MM.1S (cell line): ENCODE measurements at regions not wholly inside any gene's neighbourhood (a gene's known extent, or its start where the extent isn't known, plus 50 kb on each side); places are given as distances from the start of the nearest gene placed in this dataset.

Experiments used
- DNase-seq: peaks from one replicate; pipeline ENCODE4 v3.0.0-alpha.2; 2015
- H2AFZ ChIP-seq: fragments of 300-600 bp; sonication (generic); 2 replicates; pipeline ENCODE4 v1.6.0; 2016; ENCODE audit warnings: antibody characterized with exemption, low read length
- H3F3A ChIP-seq: fragments of 300-600 bp; sonication (generic); 2 replicates; pipeline ENCODE4 v1.6.1; 2016; ENCODE audit warnings: mild to moderate bottlenecking, antibody characterized with exemption, low read length, moderate library complexity, mixed read lengths; ENCODE audit not compliant: insufficient read depth
- H3K27ac ChIP-seq: fragments of 300-600 bp; sonication (generic); 2 replicates; pipeline ENCODE4 v1.5.1; 2016; ENCODE audit warnings: mild to moderate bottlenecking, low read length
- H3K27me3 ChIP-seq: fragments of 300-600 bp; sonication (generic); replicated peaks from 2 replicates; pipeline ENCODE4 v1.6.0; 2016; ENCODE audit warnings: low read length; ENCODE audit not compliant: insufficient read depth
- H3K36me3 ChIP-seq: fragments of 300-600 bp; sonication (generic); replicated peaks from 2 replicates; pipeline ENCODE4 v1.6.1; 2016; ENCODE audit warnings: mild to moderate bottlenecking, low read length, mixed read lengths; ENCODE audit not compliant: insufficient read depth
- H3K4me1 ChIP-seq: fragments of 300-600 bp; sonication (generic); 2 replicates; pipeline ENCODE4 v1.6.1; 2016; ENCODE audit warnings: low read length, mixed read lengths
- H3K4me2 ChIP-seq: fragments of 300-600 bp; sonication (generic); 2 replicates; pipeline ENCODE4 v1.6.0; 2016; ENCODE audit warnings: low read depth, low read length
- H3K4me3 ChIP-seq: fragments of 300-600 bp; sonication (generic); 2 replicates; pipeline ENCODE4 v1.5.1; 2016; ENCODE audit warnings: low read length, mixed read lengths
- H3K79me2 ChIP-seq: fragments of 300-600 bp; sonication (generic); 2 replicates; pipeline ENCODE4 v1.6.1; 2016; ENCODE audit warnings: mixed run types, low read length, mixed read lengths
- H3K9ac ChIP-seq: fragments of 300-600 bp; sonication (generic); 2 replicates; pipeline ENCODE4 v1.6.1; 2016; ENCODE audit warnings: low read length, mixed read lengths
- H3K9me2 ChIP-seq: fragments of 300-600 bp; sonication (generic); replicated peaks from 2 replicates; pipeline ENCODE4 v1.6.1; 2016; ENCODE audit warnings: mild to moderate bottlenecking, low read length, mixed read lengths; ENCODE audit not compliant: insufficient read depth
- H3K9me3 ChIP-seq: fragments of 300-600 bp; sonication (generic); replicated peaks from 2 replicates; pipeline ENCODE4 v1.6.1; 2016; ENCODE audit warnings: mild to moderate bottlenecking, low read length, mixed read lengths; ENCODE audit not compliant: insufficient read depth
- H4K20me1 ChIP-seq: fragments of 300-600 bp; sonication (generic); 2 replicates; pipeline ENCODE4 v1.6.1; 2016; ENCODE audit warnings: mild to moderate bottlenecking, low read length, moderate library complexity, mixed read lengths; ENCODE audit not compliant: insufficient read depth
- CTCF ChIP-seq: fragments of 300-600 bp; sonication (generic); IDR thresholded peaks from 2 replicates; pipeline ENCODE4 v1.5.1; 2016; ENCODE audit warnings: antibody characterized with exemption, low read length, mixed read lengths
- EZH2 ChIP-seq: fragments of 300-600 bp; sonication (generic); optimal IDR thresholded peaks from 2 replicates; pipeline ENCODE3; 2017; ENCODE audit warnings: low read depth, mild to moderate bottlenecking, antibody characterized with exemption, low read length, mixed read lengths
- EZH2phosphoT487 ChIP-seq: fragments of 300-600 bp; sonication (generic); IDR thresholded peaks from 2 replicates; pipeline ENCODE4 v1.6.1; 2018; ENCODE audit warnings: antibody characterized with exemption, low read length

- DNase-seq = no peak
- no peak overlapping the region for H3K4me3 ChIP-seq
- H2AFZ ChIP-seq = no peak overlapping the region
- H3F3A ChIP-seq = no peaks in the 10 kb centered on the region
- H3K79me2 ChIP-seq = no peaks in the 10 kb centered on the region
- no peaks in the 10 kb centered on the region for H3K4me1 ChIP-seq
- no peaks in the 10 kb centered on the region for H3K36me3 ChIP-seq
- TF ChIP-seq CTCF (no peak), EZH2phosphoT487 (no peak), EZH2 (no peak)
- no peaks in the 10 kb centered on the region for H3K27me3 ChIP-seq
- H3K27ac ChIP-seq = no peak overlapping the region
- H3K9me2 ChIP-seq = no peaks in the 10 kb centered on the region
- H3K4me2 ChIP-seq = no peak overlapping the region
- H4K20me1 ChIP-seq = no peaks in the 10 kb centered on the region
- no peaks in the 10 kb centered on the region for H3K9me3 ChIP-seq
- H3K9ac ChIP-seq = no peak overlapping the region
Observed at GRCh38 chr1:86239490-86239889, 82.9 kb upstream of the COL24A1 start.

DNA sequence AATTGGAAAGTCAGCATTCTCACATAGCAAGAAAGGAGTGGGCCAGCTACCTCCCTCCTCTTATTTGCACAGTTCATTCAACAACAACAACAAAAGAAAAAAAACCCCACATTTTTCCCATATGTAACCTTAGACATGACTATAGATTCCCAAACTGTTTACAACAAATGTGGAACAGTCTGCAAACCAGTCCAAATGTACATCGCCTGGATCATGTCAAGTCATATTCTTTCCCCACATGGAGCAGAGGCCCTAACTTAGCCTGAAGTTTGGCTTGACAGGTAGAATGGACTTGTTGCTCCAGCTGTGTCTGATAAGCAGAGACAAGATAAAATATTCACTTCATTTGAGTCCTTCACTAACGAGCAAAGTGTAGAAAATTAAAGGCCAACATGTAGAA lies 81.7 kb upstream of the COL24A1 start:
- DNase-seq = no peak
- H3K4me2 ChIP-seq = no peak overlapping the region
- H3K4me3 ChIP-seq = no peak overlapping the region
- H3K27ac ChIP-seq = no peak overlapping the region
- no peak overlapping the region for H2AFZ ChIP-seq
- H3K9me3 ChIP-seq = no peaks in the 10 kb centered on the region; the same call in 1 of the 2 replicates
- no peaks in the 10 kb centered on the region for H3K79me2 ChIP-seq
- no peaks in the 10 kb centered on the region for H3K9me2 ChIP-seq
- H3K36me3 ChIP-seq = no peaks in the 10 kb centered on the region
- H4K20me1 ChIP-seq = no peaks in the 10 kb centered on the region
- H3K27me3 ChIP-seq = no peaks in the 10 kb centered on the region
- H3F3A ChIP-seq = no peaks in the 10 kb centered on the region
- no peaks in the 10 kb centered on the region for H3K4me1 ChIP-seq
- no peak for TF ChIP-seq CTCF
- TF ChIP-seq EZH2 = no peak
- no peak for TF ChIP-seq EZH2phosphoT487
- H3K9ac ChIP-seq = no peak overlapping the region

DNA sequence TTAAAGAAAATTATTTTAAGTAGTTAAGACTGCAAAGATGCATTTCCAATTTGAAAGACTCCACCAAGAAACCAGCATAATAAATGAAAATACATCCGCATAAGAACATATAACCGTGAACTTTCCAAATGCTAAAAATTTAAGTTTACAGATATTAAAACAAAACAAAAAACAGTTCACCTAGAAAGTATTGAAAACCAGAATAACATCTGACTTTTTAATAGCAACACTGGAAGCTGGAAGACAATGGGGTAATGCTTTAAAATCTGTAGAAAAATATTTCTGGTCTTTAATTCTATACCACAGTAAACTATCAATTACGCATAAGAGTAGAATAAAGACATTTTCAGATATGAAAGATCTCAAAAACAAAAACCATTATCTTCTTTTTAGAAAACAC lies 79.3 kb upstream of the COL24A1 start:
- no peak for DNase-seq
- Histone ChIP-seq H3K27ac (no peak overlapping the region), H3K36me3 (no peaks in the 10 kb centered on the region), H3F3A (no peaks in the 10 kb centered on the region), H2AFZ (no peak overlapping the region), H3K4me3 (no peak overlapping the region), H3K27me3 (no peaks in the 10 kb centered on the region), H3K79me2 (no peaks in the 10 kb centered on the region), H3K4me2 (no peak overlapping the region), H3K9ac (no peak overlapping the region), H4K20me1 (no peaks in the 10 kb centered on the region), H3K9me3 (no peaks in the 10 kb centered on the region; the same call in 1 of the 2 replicates), H3K4me1 (no peaks in the 10 kb centered on the region), H3K9me2 (no peaks in the 10 kb centered on the region)
- no peak for TF ChIP-seq EZH2phosphoT487
- no peak for TF ChIP-seq EZH2
- TF ChIP-seq CTCF = no peak
